GM19025 (cell line): ENCODE measurements at regions not wholly inside any gene's neighbourhood (a gene's known extent, or its start where the extent isn't known, plus 50 kb on each side); places are given as distances from the start of the nearest gene placed in this dataset.

Experiments used
- ATAC-seq: cut with Tn5 transposase; IDR thresholded peaks from one replicate; pipeline ENCODE4 v1.9.1; 2021; ENCODE audit warnings: mild to moderate bottlenecking, low read depth, moderate library complexity; ENCODE audit not compliant: unreplicated experiment

DNA sequence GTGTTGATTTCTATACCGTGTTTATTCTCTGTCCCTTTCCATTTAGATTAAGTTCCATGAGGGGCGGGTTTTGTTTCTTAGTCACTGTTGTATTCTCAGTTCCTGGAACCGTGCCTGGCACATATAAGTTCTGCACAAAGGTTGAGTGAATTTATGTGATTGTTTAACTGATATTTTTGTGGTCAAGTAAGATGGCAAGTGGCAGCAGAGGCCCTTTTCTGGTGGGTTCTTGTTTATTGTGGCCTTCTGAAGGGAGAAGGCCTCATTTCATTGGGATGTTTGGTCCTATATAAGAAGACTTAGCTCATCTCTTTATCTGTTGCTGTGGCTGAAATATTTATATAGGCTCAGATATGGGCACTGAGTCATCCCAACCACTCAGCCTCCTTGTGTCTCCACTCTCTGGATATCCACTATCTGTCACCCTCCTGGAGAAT is 262.5 kb downstream of the PSAT1 start:
- ATAC-seq: no peak

DNA sequence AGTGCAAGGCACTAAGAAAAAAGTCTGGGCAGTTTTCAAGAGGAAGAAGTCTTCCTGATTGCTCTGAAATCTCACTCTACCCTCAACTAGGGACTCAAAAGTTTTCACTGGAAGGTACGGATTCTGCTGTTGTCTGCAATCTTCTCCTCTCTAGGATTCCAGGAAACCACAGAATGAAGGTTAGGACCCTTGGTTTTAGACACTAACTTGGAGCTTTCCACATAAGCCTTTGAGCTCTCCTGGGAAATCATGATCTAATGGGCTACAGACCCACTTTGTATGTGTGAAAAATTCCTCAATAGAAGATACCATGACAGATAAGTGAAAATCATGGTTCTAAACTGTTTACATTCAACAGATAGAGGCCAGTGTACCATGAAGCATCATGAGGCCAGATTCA is 265.1 kb downstream of the PSAT1 start:
- ATAC-seq: no peak

DNA sequence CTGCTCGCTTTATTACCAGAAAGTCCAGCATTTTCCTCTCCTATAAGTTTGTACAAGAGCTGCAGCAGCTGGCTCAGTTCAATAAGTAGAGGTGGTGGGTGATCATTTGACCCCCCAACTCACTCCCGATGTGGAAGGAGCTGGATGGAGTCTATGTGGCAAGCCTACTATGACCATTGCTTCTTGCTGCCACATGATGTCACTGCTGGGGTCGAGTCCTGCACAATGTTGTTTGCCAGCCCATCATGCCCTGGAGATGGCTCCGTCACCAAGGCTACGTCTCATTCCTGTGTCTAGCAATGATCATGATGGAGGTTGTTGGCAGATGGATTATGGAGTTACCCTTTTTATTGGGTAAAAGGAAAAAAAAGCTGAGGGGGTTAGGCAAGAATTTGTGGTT is 266.3 kb downstream of the PSAT1 start:
- no peak for ATAC-seq

DNA sequence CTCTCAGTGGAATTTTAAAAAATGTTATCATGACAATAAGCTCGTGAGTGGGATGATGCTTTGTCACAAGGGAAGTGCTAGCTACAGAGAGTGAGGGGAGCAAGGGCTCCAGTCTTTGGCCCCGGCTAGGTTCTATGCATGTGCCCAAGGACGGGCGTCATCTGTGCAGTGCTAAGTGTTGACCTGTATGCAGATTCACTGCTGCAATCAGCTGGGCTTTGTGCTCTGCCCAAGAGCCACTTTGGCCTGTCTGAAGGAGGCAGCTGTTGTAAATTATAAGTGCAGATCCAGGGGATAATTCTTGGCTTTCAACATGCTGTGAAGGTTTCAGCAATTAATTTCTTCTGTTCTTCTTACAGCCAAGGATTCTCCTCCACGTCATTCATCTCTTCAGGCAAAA is 268.6 kb downstream of the PSAT1 start:
- ATAC-seq: no peak

DNA sequence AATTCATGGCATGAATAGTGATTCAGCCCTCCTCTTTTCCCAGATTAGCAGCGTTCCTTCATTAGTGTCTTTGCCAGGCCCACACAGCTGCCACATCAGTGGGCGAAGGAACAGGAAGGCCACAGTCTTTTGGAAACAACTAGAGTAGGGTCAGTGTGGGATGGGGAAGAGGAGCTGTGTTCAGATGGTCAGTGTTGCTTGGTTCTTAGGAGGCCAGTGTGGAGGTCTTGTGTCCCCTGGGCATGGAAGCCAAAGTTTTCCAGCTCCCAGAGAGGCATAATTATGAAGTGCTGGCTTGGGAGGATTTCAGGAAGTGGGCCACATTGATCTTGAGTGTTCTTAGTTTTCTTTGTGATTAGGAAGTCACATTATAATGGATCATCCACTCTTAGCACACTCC is 269.6 kb downstream of the PSAT1 start:
- ATAC-seq: no peak

DNA sequence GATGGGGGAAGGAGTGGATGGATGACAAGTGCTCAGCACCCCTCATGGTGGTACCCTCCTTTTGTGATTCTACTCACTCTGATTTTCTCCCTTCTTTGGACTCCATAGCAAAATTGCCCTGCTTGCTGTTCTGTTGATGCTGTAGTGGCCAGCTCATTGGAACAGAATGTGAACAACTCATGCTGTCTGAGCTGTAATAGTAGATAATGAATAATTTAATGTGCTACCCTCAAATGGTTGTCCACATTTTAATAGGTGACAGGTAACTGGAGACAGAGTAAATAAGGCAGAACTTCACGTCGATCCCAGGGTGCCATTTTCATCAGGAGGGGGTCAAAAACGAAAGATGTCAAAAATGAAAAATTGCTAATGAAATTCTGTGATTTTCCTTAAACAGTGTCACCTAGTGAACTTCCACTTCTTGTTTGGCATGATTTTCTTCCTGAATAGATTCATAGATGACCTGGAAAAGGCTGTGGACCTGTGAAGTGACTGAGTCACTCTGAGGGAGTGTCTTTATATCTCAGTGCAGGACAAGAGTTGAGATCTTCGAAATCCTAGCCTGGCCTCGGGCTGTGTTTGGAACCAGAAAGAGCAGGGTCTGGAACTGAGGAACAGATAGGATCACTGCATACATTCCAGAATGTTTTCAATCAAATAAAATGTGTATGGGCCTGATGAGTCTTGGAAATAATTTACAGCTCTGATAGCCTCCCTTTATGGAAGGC is 270.2 kb downstream of the PSAT1 start:
- ATAC-seq: no peak

DNA sequence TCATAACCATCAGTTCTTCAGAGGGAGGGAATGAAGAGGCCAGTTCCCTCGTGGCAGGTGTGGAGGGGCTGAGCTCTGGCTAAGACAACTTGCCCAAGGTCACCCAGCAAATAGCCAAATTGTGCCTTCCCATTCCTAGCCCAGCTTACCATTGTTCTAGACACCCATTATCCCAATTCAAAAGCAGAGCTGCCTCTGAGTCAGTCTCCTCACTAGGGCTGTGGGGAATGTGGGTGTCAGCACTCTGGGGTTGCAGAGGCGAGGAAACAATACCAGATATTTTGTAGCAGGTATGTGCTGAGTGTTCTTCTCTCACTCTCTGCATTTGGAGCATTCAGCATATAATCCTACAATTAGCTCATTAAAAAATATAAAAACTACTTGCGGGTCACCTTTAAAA is 270.8 kb downstream of the PSAT1 start:
- ATAC-seq: no peak

DNA sequence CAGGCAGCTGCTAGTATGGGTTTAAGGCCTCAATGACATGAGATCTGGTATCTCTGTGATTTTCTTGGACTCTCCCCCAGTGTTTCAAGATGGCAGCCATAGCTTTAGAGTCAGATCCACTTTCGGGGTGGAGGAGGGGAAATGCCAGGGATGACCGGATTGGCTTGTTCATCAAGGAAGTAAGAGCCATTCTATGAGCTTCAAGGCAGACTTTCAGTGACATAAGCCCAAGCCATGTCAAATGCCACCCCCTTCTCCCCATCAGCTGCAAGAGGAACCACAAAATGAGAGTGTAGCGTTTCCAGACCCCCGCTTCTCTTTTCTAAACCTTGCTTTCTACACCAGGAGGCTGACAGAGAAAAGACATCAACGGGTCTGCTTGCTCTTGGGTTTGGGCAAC is 271.8 kb downstream of the PSAT1 start:
- no peak for ATAC-seq

DNA sequence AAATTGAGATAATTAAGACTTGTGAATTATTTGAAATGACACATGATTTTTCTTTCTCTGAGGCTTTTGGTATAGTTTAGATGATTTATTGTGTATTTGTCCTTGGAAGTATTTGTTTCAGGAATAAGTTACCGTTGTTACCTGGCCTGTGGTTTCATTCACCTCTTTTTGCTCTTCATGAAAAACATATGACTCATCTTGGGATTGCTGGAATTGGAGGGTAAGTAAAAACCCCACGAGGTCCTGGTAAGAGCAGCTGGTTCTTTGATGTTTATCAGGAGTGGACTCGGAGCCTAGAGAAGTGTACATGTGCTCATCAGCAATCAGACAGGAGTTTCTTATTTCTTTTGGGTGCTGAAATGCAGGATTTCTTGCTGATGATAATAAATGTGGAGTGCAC is 275.3 kb downstream of the PSAT1 start:
- ATAC-seq: no peak

DNA sequence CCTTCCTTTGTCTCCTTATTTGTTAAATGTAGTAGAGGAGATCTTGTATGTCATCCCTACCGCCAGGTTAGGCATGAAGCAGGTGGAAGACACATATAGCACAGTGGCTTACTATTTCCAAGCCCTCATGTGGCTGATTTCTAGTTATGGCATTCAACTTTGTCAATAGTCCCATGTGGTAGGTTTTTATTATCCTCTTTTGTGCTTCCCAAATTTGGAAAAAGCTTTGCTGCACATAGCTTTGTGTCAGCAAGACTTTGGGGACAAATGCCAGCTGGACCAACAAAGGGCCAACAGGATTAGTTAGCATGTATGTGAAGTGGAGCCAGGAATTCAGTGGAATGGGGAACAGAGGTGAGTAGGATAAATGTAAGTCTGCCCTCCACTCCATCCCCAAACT is 276.3 kb downstream of the PSAT1 start:
- ATAC-seq: no peak

DNA sequence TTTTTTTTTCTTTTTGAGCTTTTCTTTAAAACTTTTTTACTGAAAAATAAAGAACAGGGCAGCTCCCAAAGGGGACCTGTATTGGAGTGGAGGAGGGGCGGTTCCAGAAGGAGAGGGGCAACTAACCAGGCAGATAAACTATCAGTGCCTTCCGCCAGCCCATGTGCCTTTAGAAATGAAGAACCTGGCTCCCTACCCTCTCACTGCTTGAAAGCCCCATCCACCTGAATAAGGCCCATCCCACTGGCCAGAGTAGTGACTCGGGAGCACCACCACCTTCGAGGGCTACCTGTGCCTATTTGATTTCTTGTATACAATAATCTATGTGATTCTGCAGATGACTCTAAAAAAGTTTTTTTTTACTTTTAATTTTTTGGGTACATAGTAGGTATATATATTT is 276.7 kb downstream of the PSAT1 start:
- no peak for ATAC-seq

DNA sequence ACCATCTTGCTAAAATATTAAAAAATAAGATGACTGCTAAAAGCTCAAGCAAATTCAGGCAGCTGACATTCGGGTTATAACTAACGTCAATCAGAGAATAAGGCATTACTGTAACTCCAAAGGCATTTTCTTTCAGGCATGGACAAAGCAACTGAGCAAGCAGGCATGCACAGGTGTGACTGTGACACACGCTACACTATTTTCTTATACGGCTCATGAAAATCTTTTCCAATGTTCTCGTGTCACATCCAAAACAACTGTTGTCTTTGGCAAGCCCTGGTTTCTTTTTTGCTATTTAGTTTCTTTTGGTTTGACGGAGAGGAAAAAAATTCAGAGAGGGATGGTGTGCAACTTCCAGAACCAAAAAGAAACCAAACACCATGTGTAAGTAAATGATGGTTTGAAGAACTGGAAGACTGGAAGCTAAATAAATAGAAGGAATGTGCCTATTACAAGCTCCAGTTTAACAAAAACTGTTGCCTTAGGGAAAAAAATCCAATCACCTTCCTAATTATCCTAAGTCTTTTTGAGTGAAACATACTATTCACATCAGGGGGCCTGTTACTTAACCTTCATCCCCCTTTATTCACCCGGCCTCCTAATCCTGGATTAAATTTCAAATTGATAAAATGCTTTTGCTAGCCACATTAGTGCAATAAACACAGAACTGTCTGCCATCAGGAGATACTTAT is 277.6 kb downstream of the PSAT1 start:
- no peak for ATAC-seq

DNA sequence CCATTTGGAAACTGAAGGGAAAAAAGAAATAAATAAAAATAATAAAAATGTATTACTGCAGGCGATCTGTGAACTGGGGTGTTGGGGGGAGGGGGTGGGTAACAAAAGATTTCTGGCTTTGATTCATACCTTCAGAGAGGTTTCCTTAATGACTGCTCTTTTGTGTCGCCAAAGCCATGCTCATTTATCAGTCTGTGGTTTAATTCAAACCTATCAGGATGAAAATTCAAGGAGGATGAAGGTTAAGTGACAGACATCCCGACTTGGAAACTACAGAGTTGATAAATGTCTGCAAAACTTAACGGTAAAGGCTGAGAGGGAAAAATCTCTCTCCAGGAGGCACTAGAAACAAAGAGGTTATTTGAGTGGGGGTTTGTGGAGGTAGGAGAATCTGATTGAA is 278.2 kb downstream of the PSAT1 start:
- no peak for ATAC-seq

DNA sequence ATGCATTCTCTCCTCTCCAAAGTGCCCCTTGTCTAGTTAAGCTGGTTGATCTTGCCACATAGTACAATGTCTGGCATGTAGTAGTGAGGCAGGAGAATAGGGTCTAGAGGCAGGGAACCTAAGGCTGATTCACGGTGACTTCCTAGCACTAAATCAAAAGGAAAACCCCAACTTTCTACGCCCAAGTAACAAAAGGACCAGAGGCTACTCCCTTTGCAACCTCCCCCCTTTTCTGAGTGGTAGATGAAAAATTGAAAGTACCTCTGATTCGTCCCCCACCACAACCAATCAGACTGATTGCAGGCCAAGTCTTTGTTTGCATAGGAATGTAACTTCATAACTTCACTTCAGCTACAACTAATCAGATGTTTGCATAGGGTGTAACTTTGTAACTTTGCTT is 278.8 kb downstream of the PSAT1 start:
- ATAC-seq: no peak

DNA sequence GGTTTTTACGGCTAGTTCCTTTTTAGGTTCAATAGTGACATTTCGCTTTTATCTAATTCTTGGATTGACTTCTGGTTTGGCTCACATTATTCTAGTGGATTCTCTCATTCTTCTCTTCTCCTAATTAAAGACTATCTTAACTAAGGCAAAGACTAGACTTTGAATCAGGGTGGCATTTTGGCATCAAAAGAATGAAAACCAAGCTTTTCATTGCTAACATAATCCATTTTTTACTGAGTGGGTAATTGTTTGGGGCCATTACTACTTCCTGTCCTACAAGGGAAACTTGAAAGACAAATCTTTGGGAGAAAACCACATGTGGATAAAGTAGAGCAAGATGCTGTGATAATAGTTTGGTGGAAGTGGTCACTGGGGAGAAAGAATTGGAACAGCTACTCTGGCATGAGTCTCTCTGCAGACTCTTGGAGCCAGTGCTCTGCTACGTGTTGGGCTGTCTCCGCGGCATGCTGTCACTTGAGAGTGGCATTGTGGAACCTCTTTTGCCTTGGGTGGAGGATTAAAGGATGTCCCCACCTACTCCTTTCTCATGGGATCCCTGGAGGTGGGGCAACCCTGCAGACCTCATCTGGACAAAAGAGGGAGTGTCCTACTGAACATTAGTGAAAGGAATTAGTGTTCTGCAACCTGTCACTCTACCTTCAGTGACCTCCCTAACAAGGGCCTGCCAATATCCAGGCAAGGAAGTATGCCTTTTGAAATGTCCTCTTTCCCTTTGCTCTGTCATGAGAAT is 280.4 kb downstream of the PSAT1 start:
- ATAC-seq: no peak

DNA sequence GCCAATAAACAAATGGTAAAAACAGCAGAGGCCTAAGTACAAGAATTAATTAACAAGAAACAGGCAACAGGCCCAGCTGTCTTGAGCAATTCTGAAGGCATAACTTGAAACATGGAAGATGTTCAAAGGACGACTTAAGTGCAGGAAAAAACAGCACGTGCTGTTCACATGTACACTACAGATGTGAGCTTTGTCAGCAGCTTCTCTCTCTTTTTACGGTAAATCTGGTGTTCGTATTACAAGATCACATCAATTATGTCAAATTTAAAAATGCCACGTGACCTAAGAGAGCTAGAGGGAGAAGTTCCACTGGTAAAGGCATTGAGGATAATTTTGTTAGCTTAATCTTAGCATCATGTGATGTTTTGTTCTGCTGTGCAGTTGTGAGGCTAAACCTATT is 281.1 kb downstream of the PSAT1 start:
- ATAC-seq: no peak

DNA sequence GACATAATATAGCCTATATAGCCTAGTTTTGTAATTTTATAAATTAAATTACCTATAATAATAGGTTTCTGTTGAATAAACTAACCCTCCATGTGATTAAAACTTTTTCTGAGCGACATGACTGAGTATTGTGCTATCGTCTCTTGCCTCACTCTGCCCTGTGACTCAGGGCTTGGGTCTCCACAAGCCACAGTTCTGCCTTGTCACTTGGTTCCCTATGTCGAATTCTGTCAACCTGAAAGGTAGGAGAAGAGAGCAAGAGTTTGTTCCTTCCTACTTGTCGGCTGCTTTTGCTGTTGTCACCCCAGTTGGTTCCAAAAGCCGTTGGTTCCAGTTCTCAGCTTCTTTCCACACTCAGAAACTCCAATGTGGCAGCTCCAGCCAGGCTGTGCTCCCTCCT is 285.9 kb downstream of the PSAT1 start:
- ATAC-seq: no peak

DNA sequence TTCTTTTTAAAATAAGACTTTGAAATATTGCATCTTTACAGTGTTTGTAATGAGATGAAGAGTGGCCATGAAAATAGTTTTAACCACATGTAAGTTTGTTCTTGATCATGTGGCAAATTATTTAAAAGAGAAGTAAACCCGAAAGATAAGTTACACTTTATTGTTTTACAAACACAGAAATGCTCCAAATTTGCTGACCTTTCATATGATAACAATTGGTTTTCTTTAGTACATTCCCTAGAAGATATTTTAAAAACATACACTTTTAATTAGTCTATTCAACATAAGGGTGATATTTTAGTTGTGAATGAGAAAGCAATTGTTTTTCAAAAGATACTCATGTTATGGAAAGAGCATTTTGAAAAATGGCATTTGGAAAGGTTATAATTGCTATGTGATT is 287.7 kb downstream of the PSAT1 start:
- ATAC-seq: no peak

DNA sequence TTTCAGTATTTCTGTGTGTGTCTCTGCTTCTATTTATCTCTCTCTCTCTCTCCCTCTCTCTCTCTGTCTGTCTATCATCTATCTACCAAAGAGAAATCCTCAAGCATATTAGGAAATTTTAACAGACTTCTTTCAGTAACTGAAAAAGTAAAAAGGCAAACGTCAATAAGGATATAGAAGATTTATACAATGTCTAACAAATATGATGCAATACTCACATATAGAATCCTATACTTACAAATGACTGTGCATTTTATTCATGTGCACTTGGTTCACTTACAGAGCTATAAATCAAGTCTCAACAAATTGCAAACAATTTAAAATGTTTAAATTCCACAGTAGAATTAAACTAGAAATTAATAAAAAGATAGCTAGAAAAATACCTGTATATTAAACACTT is 289.0 kb downstream of the PSAT1 start:
- ATAC-seq: no peak

DNA sequence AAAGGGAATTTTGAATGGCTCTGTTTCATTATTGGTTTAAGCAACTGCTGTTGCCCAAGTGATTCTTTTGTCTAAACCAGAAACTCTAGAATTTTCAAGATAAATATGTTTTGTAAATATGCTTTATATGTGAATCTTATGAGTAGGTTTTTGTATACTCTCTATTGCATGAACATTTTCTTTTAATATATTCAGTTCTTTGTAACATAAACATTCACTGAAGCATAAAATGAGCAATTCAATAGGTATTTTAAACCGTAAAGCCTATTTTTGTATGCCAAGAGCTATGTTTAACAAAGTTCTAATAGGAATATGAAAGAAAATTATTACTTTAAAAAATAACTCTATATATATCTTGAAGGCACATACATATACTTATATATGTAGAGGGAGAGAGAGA is 293.1 kb downstream of the PSAT1 start:
- ATAC-seq: no peak

DNA sequence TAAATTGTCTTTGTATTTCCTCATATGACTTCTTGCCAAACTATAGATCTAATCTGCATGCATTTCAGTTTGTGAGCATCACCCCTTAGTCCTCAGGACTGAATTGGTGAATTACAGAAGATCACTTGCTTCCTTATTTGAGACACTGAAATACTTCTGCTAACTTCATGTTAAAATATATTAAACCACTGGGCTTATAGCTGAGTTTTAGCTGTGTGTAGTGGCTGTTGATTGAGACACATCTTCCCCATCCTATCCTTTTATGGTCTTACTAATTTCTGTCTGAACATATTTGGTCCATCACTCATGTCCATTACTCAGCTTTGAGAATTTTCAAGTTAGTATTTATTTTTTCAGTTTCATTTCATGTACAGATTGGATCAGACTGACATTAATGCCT is 295.9 kb downstream of the PSAT1 start:
- ATAC-seq: no peak
